Bronchial epithelial cell (primary cell): ENCODE measurements at regions not wholly inside any gene's neighbourhood (a gene's known extent, or its start where the extent isn't known, plus 50 kb on each side); places are given as distances from the start of the nearest gene placed in this dataset.

ENCODE experiments used
- DNase-seq: peaks from one replicate; pipeline ENCODE4 v3.0.0-alpha.2; 2010; ENCODE audit warnings: low read depth
- FAIRE-seq: peaks from 2 replicates; lab custom pipeline; 2011; peaks lifted over from hg19 to GRCh38; lab: Jason Lieb, UNC
- H3K27me3 ChIP-seq: 2 replicates; pipeline ENCODE4 v1.5.1; 2011; ENCODE audit warnings: low read length; ENCODE audit not compliant: control insufficient read depth, insufficient read depth
- H3K36me3 ChIP-seq: 2 replicates; pipeline ENCODE4 v1.5.1; 2011; ENCODE audit warnings: low read length; ENCODE audit not compliant: control insufficient read depth, insufficient read depth
- H3K4me3 ChIP-seq: 2 replicates; pipeline ENCODE4 v1.5.1; 2011; ENCODE audit warnings: mild to moderate bottlenecking, low read depth, low read length, control low read depth
- CTCF ChIP-seq: IDR thresholded peaks from 2 replicates; pipeline ENCODE4 v1.5.1; 2011; ENCODE audit warnings: mild to moderate bottlenecking, moderate library complexity, low read length, control low read depth, inconsistent platforms; ENCODE audit not compliant: insufficient read depth, severe bottlenecking

- H3K27me3 ChIP-seq = peaks cover 2% of the 10 kb centered on the region
- DNase-seq (no peak), FAIRE-seq (no peak)
- H3K36me3 ChIP-seq = no peaks in the 10 kb centered on the region
- no peak for TF ChIP-seq CTCF
- no peak overlapping the region for H3K4me3 ChIP-seq
These were observed 91.6 kb downstream of the TTC32 start for GRCh38 chr2:19810148-19810547.

- DNase-seq (no peak), FAIRE-seq (no peak)
- no peak overlapping the region for H3K4me3 ChIP-seq
- no peaks in the 10 kb centered on the region for H3K36me3 ChIP-seq
- peaks cover 2% of the 10 kb centered on the region for H3K27me3 ChIP-seq
- TF ChIP-seq CTCF = no peak
These were observed 92.6 kb downstream of the TTC32 start for GRCh38 chr2:19809206-19809605.

GRCh38 chr2:19807866-19808265 lies 93.9 kb downstream of the TTC32 start:
- DNase-seq (no peak), FAIRE-seq (no peak)
- peaks cover 2% of the 10 kb centered on the region for H3K27me3 ChIP-seq
- TF ChIP-seq CTCF = no peak
- H3K4me3 ChIP-seq = no peak overlapping the region
- no peaks in the 10 kb centered on the region for H3K36me3 ChIP-seq

GRCh38 chr2:19807346-19807745 lies 94.4 kb downstream of the TTC32 start:
- Histone ChIP-seq H3K27me3 (peaks cover 2% of the 10 kb centered on the region), H3K4me3 (no peak overlapping the region), H3K36me3 (no peaks in the 10 kb centered on the region)
- TF ChIP-seq CTCF = no peak
- FAIRE-seq = peak; percentile 77
- no peak for DNase-seq

- DNase-seq (no peak), FAIRE-seq (no peak)
- peaks cover 2% of the 10 kb centered on the region for H3K27me3 ChIP-seq
- no peak overlapping the region for H3K4me3 ChIP-seq
- no peak for TF ChIP-seq CTCF
- no peaks in the 10 kb centered on the region for H3K36me3 ChIP-seq
These were observed 95.2 kb downstream of the TTC32 start for GRCh38 chr2:19806591-19806990.

GRCh38 chr2:19806131-19806530 lies 95.7 kb downstream of the TTC32 start:
- FAIRE-seq (peak; percentile 13), DNase-seq (no peak)
- no peaks in the 10 kb centered on the region for H3K36me3 ChIP-seq
- peaks cover 2% of the 10 kb centered on the region for H3K27me3 ChIP-seq
- no peak overlapping the region for H3K4me3 ChIP-seq
- TF ChIP-seq CTCF = no peak
